HG03460 (cell line): ENCODE measurements at regions not wholly inside any gene's neighbourhood (a gene's known extent, or its start where the extent isn't known, plus 50 kb on each side); places are given as distances from the start of the nearest gene placed in this dataset.
A peak's percentile ranks its signal among the peaks of the same experiment; 100 is the strongest.
"Not testable (repeated sequence)": the region's sequence is repeated elsewhere in the genome, so short reads cannot be mapped to it uniquely, and the experiment has no call there.

Experiments
- ATAC-seq: cut with Tn5 transposase; IDR thresholded peaks from one replicate; pipeline ENCODE4 v1.9.1; 2021; ENCODE audit not compliant: unreplicated experiment

DNA sequence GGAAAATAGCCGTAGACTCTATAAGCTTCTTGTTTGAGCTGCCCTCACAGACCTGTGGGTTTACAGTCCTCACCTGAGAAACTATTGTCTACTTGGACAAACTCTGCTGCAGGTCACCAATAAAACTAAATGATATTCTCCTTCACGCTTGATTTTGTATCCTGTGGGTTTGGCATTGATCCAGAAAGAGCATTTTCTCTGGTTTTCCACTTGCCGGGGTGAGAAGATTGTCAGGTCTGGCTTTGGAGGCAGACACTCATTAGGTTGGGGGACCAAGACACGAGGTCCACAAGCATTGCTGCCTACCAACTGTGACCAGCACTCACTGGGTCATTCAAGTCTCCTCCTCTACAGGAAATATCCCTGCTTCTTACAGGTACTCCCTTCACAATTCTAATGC is 68.5 kb downstream of the CDC14C start:
- no peak for ATAC-seq

GRCh38 chr7:49001610-49002033 is 77.3 kb downstream of the CDC14C start:
- ATAC-seq = peak; percentile 100

GRCh38 chr7:49010717-49011116 is 86.4 kb downstream of the CDC14C start:
- ATAC-seq = no peak

DNA sequence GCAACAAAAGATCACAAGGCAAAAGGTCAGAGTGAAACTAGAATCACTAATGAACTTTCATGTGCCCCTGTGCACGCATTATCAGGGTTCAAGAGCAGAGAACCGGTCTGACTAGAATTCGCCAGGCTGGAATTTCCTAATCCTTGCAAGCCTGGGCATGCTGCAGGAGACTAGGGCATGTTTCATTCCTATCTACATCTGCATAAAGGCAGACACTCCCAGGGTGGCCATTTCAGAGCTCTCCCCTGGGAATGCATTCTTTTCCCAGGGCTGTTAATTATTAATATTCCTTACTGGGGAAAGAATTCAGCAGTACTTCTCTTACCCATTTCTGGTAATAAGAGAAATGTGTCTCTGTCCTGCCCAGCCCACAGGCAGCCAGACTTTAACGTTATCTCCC is 90.5 kb downstream of the CDC14C start:
- ATAC-seq = no peak

- ATAC-seq = no peak
These were observed 95.8 kb downstream of the CDC14C start for GRCh38 chr7:49020145-49020544.

DNA sequence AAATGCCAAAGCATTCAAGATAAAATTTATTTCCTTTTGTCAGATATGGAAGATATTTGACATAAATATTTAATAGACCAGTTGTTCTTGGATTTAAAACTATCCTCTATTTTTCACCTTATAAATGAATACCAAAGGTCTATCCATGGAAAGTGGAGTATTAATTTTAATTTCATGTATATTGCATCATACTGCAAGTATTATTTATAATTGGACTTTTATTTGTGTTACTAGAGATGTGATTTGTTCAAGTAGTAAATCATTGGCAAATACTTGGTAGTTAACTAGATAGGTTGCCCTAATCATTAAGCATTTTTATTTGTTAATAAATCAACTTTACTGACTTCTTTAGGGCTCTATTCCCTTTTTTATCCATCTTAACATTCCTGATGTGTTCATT is 98.1 kb downstream of the CDC14C start:
- ATAC-seq = no peak

DNA sequence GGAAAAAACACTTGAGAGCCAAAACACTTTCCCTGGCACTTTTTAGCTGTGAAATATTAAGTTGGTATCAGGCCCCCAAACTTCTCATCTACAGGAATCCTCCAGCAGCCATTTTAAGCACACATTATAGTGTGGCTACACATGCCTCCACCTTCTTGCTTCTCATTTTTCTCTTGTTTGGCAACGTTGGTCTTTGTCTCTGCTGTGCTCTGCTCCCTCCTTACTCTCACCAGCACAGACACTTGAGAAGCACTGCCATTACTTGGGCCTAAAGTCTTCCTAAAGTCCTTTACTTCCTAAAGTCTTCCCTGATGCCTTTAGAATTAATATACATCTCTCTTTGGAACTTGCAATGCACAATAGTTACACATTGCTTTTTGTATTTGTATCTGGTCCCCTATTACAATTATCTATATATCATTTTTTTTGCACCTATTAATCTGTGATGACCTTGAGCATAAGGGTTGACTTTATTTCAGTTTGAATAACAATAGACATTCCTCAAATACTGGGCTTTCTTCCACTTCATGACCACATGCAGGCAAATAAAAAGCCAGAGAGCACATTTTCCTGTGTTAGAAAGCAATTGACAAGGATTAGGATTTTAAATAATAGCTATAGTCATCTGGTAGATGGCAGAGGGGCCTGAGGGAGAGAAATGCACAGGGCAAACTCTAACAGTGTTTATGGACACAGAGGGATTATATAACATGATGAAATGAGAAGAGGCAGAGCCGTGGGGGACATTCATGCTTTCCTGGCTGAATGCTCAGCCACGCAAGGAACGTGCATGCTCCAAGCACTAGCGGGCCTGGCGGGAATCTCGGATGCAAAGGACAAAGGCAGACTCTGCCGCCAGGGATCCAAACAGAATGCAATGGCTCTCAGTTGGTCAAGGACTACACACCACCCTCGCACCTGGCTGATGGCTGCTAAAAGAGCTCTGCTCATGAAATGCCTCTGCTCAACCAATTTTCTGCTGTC is 99.3 kb downstream of the CDC14C start:
- ATAC-seq = no peak

DNA sequence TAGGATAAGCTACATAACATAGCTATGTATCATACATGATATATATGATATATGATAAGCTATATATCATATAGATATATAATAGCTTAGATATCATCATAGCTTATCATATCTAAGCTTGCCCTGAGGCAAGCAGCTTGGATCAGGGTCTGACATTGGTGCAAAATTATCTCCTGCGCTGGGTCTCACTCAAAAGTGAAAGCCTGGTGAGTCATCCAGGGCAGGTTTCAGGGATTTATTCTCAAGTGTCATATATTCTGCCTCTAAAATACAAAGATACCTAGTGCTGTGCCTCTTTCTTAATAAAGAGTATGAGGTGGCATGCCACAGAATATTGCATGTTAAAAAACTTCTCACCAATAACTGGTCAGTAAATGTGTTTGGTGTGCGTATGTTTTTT is 105.9 kb downstream of the CDC14C start:
- ATAC-seq = no peak

DNA sequence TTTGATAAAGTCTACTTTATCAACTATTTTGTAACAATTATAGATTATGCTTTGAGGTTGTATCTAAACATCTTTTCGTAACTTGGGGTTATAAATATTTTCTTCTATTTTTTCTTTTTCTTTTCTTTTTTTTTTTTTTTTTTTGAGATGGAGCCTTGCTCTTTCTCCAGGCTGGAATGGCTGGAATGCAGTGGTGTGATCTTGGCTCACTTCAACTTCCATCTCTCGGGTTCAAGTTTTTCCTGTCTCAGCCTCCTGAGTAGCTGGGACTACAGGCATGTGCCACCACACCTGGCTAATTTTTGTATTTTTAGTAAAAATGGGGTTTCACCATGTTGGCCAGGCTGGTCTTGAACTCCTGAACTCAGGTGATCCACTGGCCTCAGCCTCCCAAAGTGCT is 108.8 kb downstream of the CDC14C start:
- ATAC-seq = not testable (repeated sequence)

DNA sequence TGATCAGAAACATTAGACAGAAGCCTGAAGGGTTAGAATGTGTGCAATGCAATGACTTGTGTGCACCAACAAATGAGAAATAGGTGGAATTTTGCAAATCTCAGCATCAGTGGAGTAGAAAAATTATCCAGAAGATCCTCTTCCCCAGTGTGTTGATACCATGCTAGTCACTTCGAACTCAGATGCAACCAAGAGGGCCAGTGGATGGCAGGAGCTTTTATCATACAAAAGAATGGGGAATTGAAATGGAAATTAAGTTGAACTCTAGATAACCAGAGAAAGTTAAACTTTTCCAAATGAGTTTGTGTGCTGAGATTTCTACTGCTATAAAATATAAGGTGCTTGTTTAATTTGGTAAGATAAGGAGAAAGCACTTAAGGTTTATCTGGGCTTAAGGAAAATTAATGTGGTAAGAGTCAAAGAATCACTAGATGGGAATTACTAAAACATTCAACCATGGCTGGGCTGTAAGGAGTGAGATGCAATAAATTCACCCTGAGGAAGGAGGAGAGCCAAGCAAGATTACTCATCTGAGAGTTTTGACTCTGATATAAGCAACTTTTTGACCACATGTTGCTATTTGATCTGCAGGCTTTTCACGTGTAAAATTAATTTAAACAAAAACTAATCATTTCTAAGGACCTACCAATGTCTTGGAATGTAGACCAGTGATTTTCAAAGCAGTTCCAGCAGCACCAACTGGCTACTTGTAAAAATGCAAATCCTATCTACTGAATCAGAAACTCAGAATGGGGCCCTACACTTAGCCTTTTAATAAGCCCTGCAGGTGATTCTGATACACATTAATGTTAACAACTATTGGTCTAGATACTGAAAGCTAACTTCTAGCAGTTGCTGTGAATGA is 113.2 kb downstream of the CDC14C start:
- ATAC-seq = no peak

DNA sequence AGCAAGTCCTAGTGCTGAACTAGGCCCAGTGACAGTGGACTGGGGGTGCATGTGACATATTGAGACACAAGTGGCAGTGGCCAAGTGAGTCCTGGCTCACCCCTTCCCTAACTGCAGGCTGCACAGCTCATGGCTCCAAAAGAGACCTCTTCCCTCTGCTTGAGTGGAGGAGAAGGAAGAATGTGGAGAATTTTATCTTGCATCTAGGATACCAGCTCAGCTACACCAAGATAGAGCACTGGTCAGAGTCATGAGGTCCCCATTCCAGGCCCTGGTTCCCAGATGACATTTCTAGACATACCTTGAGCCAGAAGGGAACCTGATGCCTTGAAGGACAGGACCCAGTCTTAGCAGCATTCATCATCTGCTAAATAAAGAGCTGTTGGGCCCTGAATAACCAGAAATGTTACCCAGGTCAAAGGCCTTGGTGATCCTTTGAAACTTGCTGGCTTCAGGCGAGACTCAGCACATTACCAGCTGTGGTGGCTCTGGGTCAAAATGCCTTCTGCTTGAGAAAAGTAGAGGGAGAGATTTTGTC is 114.5 kb downstream of the CDC14C start:
- ATAC-seq = no peak

DNA sequence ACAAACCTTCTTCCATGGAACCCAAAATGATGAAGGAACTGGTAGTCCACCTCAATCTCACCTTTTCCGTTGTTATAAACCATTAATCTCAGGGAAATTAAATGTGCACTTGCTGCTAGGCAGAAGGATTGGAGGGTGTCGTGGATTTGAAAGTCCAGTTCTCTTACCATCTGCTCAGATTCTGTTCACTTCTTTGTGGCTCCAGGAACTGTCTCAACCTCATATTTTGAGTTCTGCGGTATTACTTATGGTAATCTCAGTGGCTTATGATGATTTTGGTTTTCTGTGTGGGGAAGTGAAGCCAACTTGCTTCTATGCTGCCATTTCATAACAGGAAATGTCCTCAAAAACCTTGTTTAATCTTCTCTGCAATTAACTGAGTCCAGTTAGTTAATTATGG is 136.4 kb downstream of the CDC14C start:
- ATAC-seq = no peak

GRCh38 chr7:49074538-49074937 is 150.2 kb downstream of the CDC14C start:
- no peak for ATAC-seq

GRCh38 chr7:49080896-49081475 is 156.6 kb downstream of the CDC14C start:
- ATAC-seq = no peak

- no peak for ATAC-seq
These were observed 163.7 kb downstream of the CDC14C start for GRCh38 chr7:49088017-49088416.

GRCh38 chr7:49089717-49090116 is 165.4 kb downstream of the CDC14C start:
- ATAC-seq = no peak

DNA sequence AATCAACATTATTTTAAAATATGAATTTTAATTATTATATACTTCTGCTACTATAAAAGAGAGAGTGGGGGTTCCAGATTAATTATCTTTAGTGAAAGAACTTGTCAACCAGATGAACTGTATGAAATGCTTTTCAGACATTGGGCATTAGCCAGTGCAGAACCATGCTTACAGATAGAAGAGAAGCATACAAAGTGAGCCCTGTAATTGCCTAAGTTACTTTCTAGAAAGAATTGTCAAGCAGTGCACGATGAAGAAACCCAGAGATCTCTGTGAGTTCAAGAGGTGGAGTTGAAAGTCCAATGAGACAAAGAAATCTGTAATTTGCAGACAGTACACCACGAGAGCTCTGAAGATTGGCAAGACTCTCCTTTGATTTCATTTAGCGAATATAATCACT is 166.7 kb downstream of the CDC14C start:
- ATAC-seq = no peak

GRCh38 chr7:49091519-49091918 is 167.2 kb downstream of the CDC14C start:
- ATAC-seq = no peak

DNA sequence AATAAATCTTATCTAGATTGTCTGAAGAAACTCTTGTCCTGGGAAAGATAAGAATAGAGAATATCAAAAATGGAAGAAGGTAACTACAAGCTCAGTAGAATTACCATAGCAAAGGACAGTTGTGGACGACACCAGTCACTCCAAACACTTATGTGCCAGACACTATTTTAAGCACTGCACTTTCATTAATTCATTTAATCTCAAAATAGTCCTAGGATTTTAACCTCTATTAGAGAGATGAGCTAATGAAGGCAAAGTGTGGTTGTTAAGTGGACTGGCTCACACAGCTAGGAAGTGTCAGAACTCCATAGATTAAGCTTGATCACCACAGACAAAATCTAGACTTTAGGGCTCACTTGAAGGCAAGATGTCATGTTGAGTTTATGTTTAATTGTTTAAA is 168.9 kb downstream of the CDC14C start:
- ATAC-seq = no peak

- no peak for ATAC-seq
These were observed 170.5 kb downstream of the CDC14C start for GRCh38 chr7:49094866-49095265.
